Upper lobe of left lung (tissue), 4 donors: ENCODE measurements at regions not wholly inside any gene's neighbourhood (a gene's known extent, or its start where the extent isn't known, plus 50 kb on each side); places are given as distances from the start of the nearest gene placed in this dataset.

Experiments
- EP300 ChIP-seq, 4 donors: sonication (generic); formaldehyde crosslinking; IDR thresholded peaks; one replicate each; pipeline ENCODE4 v1.5.1; 2017; ENCODE audit warnings: antibody characterized with exemption in 4 of 4, control low read depth in 2 of 4
- POLR2A ChIP-seq, 4 donors: fragments of 450-650 bp; IDR thresholded peaks; one replicate each; pipeline ENCODE4 v1.5.1; 2016 to 2017; ENCODE audit warnings: antibody characterized with exemption in 4 of 4, mild to moderate bottlenecking in 2 of 4
- POLR2AphosphoS5 ChIP-seq, 2 donors: sonication (generic); formaldehyde crosslinking; IDR thresholded peaks; one replicate each; pipeline ENCODE4 v1.5.1; 2017; ENCODE audit warnings: antibody characterized with exemption in 2 of 2
- TF ChIP-seq, protein P1 (sequence below), 6 experiments: fragments of 450-650 bp in 4 of 6; fragments of 200-600 bp in 2 of 6; sonication (generic) in 2 of 6; IDR thresholded peaks; one replicate each; pipeline ENCODE4 v1.5.1; 2016 to 2019; ENCODE audit warnings: antibody characterized with exemption in 6 of 6

DNA sequence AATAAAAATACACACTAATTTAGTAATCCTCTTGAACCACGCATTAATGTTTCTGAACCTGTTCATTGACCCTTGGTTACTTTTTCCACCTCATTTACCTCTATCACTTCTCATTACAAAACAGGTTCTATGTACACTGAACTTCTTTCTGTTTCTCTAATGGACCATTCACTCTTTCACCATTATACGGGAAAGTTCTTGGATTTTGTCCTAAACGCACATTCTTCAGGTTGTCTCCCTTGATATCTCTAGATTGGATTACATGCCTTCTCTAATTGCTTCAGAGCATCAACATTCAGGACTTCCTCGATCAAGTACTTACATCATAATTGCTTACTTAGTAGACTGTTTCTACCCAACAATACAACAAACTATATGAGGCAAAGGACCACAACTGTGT, 359.4 kb upstream of the FSTL5 start:
- TF ChIP-seq, protein P1, sequence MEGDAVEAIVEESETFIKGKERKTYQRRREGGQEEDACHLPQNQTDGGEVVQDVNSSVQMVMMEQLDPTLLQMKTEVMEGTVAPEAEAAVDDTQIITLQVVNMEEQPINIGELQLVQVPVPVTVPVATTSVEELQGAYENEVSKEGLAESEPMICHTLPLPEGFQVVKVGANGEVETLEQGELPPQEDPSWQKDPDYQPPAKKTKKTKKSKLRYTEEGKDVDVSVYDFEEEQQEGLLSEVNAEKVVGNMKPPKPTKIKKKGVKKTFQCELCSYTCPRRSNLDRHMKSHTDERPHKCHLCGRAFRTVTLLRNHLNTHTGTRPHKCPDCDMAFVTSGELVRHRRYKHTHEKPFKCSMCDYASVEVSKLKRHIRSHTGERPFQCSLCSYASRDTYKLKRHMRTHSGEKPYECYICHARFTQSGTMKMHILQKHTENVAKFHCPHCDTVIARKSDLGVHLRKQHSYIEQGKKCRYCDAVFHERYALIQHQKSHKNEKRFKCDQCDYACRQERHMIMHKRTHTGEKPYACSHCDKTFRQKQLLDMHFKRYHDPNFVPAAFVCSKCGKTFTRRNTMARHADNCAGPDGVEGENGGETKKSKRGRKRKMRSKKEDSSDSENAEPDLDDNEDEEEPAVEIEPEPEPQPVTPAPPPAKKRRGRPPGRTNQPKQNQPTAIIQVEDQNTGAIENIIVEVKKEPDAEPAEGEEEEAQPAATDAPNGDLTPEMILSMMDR (IDR thresholded peaks at IDR 0.05) = no peak
- TF ChIP-seq POLR2AphosphoS5 (IDR thresholded peaks at IDR 0.05) (no peak), POLR2A (IDR thresholded peaks at IDR 0.05) (no peak), EP300 (IDR thresholded peaks at IDR 0.05) (no peak)
